ENCODE measurements at regions not wholly inside any gene's neighbourhood (a gene's known extent, or its start where the extent isn't known, plus 50 kb on each side); places are given as distances from the start of the nearest gene placed in this dataset.
A peak's percentile ranks its signal among the peaks of the same experiment; 100 is the strongest.

DNA sequence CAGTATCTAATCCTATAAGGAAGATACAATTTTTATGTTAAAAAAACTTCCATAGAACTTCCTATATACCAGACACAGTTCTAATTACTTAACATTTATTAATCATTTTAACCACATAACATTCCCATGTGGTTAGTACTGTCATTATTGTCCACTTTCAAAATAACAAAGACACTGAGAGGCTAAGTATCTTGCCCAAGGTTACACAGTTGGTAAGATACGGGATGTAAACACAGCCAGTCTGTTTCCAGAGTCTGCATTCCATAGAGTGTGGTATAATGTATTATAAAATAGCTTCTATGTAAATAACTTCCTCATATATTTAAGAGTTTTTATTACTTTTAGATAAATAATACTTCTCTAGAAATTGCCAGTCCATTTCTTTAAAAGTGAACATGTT lies 383.3 kb upstream of the ETAA1 start:
- ATAC-seq (ENCODE audit: low read depth) (peak; percentile 80), DNase-seq (peak; percentile 47)
- H4K8ac ChIP-seq (ENCODE audit: low read depth in 2 of 2, low read length in 2 of 2): no peak overlapping the region
- no peak overlapping the region for H4K91ac ChIP-seq (ENCODE audit: insufficient read depth, low read depth, low read length)
- no peak overlapping the region for H3K27ac ChIP-seq (ENCODE audit: insufficient read depth, low read length)
- H3K56ac ChIP-seq (ENCODE audit: extremely low read depth, insufficient read depth, low read length): no peak overlapping the region
- H2AK5ac ChIP-seq (ENCODE audit: low read depth, low read length): no peak overlapping the region
- H3K9me1 ChIP-seq (ENCODE audit: insufficient read depth, low read length): no peaks in the 10 kb centered on the region
- H2BK120ac ChIP-seq (ENCODE audit: low read depth, low read length): no peak overlapping the region
- POLR2A ChIA-PET (ENCODE audit: unreplicated experiment): no interaction called here
- H3K14ac ChIP-seq (replicated peaks; ENCODE audit: low read depth, low read length): no peak overlapping the region
- H3K27me3 ChIP-seq (ENCODE audit: control insufficient read depth, insufficient read depth, low read length): no peaks in the 10 kb centered on the region
- peaks cover 2% of the 10 kb centered on the region; the same call in 1 of the 2 replicates for H3K4me1 ChIP-seq (ENCODE audit: control insufficient read depth, insufficient read depth, low read length)
- no peak overlapping the region for H2AFZ ChIP-seq (replicated peaks; ENCODE audit: low read length, poor library complexity)
- no peak overlapping the region for H3K4ac ChIP-seq (ENCODE audit: low read depth, low read length)
- no peak overlapping the region for H2BK20ac ChIP-seq (ENCODE audit: low read depth, low read length)
- intact Hi-C loops (cut with micrococcal nuclease) (no loop called here), dilution Hi-C loops (cut with HindIII; ENCODE audit: low sequenced_read_pairs, unreplicated experiment) (no loop called here), in situ Hi-C loops (cut with MboI; ENCODE audit: low sequenced_read_pairs) (no loop called here)
- no peak overlapping the region for H4K5ac ChIP-seq (ENCODE audit: low read depth, low read length)
- H3K4me2 ChIP-seq (ENCODE audit: low read depth, low read length): no peak overlapping the region; the same call in 1 of the 2 replicates
- TF ChIP-seq SMC3 (IDR thresholded peaks at IDR 0.05; ENCODE audit: low read depth, low read length): no peak
- TF ChIP-seq CEBPB (IDR thresholded peaks at IDR 0.05; ENCODE audit: low read depth, low read length): 0 out of 2 replicates have a peak, but pooled peaks have one; percentile 1
- TF ChIP-seq RCOR1 (IDR thresholded peaks at IDR 0.05; ENCODE audit: insufficient replicate concordance, low read length): no peak
- no peak for TF ChIP-seq CHD1 (IDR thresholded peaks at IDR 0.05; ENCODE audit: low read depth, low read length)
- H3K18ac ChIP-seq (ENCODE audit: low read depth, low read length): no peak overlapping the region
- H3K36me3 ChIP-seq (ENCODE audit: control insufficient read depth, insufficient read depth, low read length): no peaks in the 10 kb centered on the region
- peak overlapping the region; percentile 30 for H2BK5ac ChIP-seq (ENCODE audit: low read depth, low read length, poor library complexity, severe bottlenecking)
- H3K4me3 ChIP-seq (ENCODE audit: insufficient read depth, low read depth, low read length): no peak overlapping the region
- no peak overlapping the region for H2AK9ac ChIP-seq (replicated peaks; ENCODE audit: low read depth, low read length, poor library complexity)
- H2BK15ac ChIP-seq (ENCODE audit: low read depth, low read length): peak overlapping the region; percentile 91; the same call in 1 of the 3 replicates
- H3K79me1 ChIP-seq (ENCODE audit: low read depth in 1 of 2, low read length in 2 of 2): no peaks in the 10 kb centered on the region
- no peaks in the 10 kb centered on the region for H4K20me1 ChIP-seq (ENCODE audit: insufficient read depth, low read length)
- no TSS peak for BruUV-seq (replicated peaks)
- no peak overlapping the region for H3K9ac ChIP-seq (ENCODE audit: low read depth, low read length)
- H3K23ac ChIP-seq (ENCODE audit: low read depth, low read length): no peak overlapping the region
- no peaks in the 10 kb centered on the region for H3K9me3 ChIP-seq (ENCODE audit: control insufficient read depth, insufficient read depth, low read length)
- CTCF ChIA-PET: no interaction called here
- WGBS, 2 experiments (ENCODE audit: extremely low coverage in 2 of 2, insufficient read length in 1 of 2): no CpG with 5 or more reads among the region's 1 CpG

Measured in IMR-90 (cell line).